GM21786 (cell line): ENCODE measurements at regions not wholly inside any gene's neighbourhood (a gene's known extent, or its start where the extent isn't known, plus 50 kb on each side); places are given as distances from the start of the nearest gene placed in this dataset.
"Not testable (repeated sequence)": the region's sequence is repeated elsewhere in the genome, so short reads cannot be mapped to it uniquely, and the experiment has no call there.

Experiments used
- ATAC-seq: cut with Tn5 transposase; IDR thresholded peaks from one replicate; pipeline ENCODE4 v1.9.1; 2021; ENCODE audit not compliant: unreplicated experiment

DNA sequence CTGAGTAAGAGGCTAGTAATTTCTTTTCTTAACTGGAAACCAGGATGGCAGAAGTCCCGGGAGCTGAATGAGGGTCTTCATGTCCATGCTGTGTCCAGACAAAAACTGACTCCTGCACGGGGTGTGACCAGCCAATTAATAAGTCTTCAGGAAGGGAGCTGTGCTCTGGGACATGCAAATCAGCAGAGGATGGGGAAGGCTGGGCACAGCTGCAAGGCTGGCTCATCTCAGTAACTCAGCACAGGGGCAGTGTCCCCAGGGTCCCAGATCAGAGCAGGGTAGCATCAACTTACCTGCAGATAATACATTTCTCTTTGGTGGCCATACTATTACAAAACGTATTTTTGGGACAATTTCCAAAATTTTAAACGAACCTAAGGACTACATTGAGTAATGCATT lies 595.6 kb downstream of the RPIA start:
- not testable (repeated sequence) for ATAC-seq

GRCh38 chr2:89291717-89292298 lies 600.3 kb downstream of the RPIA start:
- not testable (repeated sequence) for ATAC-seq

GRCh38 chr2:89293399-89293798 lies 601.9 kb downstream of the RPIA start:
- not testable (repeated sequence) for ATAC-seq

- ATAC-seq = not testable (repeated sequence)
Observed at GRCh38 chr2:89294335-89294734, 602.9 kb downstream of the RPIA start.

GRCh38 chr2:89296820-89297398 lies 605.4 kb downstream of the RPIA start:
- not testable (repeated sequence) for ATAC-seq

- peak; percentile 75 for ATAC-seq
Observed at GRCh38 chr2:89299196-89299595, 607.7 kb downstream of the RPIA start.

DNA sequence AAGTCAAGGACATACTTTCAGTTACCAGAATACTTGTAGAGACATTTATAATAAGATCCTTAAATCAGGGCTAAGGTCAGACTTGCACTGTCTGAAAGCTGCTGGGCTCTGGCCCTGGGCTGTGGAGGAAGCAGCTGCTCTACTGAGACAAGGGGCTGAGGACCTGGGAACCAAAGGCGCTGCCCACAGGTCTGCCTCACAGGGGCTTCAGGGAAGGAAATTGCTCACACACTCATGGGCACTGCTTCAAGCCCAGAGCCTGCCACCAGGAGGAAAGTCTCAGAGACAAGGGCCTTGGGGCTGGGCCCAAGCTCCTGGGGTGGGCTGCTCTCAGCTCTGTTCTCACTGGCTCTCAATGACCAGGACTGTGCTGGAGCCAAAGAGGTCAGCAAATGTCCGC lies 614.1 kb downstream of the RPIA start:
- ATAC-seq = not testable (repeated sequence)

- ATAC-seq = not testable (repeated sequence)
Observed at GRCh38 chr2:89306869-89307637, 615.6 kb downstream of the RPIA start.

GRCh38 chr2:89318990-89319389 lies 627.5 kb downstream of the RPIA start:
- not testable (repeated sequence) for ATAC-seq

DNA sequence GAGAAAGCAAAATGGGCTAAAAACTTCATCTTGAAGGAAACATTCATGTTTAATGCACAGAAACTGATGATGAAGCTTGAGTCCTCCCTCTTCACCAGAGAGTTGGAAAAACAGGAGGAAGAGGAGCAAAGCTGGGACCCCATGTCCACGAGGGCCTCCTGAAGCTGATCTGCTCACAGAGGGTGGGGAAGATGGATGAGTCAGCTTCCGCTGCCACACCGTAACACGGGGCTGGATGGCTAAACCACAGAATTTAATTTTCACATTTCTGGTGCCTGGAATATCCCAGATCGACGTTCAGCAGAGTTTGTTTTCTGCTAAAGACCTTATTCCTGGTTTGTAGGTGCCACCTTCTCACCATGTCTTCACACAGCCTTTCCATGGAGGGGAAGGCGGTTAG lies 634.4 kb downstream of the RPIA start:
- ATAC-seq = not testable (repeated sequence)

DNA sequence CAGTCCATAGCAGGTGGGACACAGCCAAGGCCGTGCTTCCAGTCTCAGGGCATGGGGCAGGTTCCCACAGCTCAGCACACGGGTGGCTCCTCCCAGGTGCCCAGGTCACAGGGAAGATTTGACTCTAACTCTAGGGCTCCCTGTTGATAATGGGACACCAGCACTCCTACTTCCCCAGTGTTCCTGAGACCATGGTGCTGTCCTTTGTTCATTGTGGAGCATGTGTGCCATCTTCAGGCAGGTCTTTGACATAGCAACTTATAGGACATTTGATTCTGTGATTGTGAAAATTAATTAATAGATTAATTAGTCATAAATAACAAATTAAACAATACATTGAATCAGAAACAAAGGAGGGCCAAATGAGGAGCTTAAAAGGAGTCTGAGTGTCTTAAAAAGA lies 635.0 kb downstream of the RPIA start:
- ATAC-seq = peak; percentile 42

DNA sequence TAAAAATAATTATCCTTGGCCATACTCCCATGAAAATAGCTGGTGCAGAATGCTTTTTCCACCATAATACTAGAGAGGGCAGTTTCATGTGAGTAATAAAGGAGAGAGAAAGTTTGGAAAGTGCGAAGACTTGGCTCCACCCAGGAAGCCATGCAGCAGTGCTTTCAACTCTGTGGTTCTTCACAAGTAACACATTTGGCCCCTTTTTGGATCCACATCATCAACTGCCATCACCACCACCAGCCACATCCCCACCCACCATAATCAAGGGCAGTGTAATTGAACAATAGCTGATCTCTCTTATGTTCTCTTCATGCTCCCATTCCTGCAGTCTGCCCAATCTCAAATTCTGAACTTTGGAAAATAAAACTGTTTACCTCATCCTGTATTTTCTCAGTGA lies 637.3 kb downstream of the RPIA start:
- not testable (repeated sequence) for ATAC-seq
